ENCODE measurements at regions not wholly inside any gene's neighbourhood (a gene's known extent, or its start where the extent isn't known, plus 50 kb on each side); places are given as distances from the start of the nearest gene placed in this dataset.

GRCh38 chr6:84556541-84557335 lies 207.7 kb downstream of the TBX18 start:
- TF ChIP-seq POLR2A (IDR thresholded peaks at IDR 0.05; ENCODE audit: low read length) (no peak), GATA1 (IDR thresholded peaks at IDR 0.05; ENCODE audit: low read depth, low read length) (no peak)

Data from erythroblast (primary cell).